GM10248 (cell line): ENCODE measurements at regions not wholly inside any gene's neighbourhood (a gene's known extent, or its start where the extent isn't known, plus 50 kb on each side); places are given as distances from the start of the nearest gene placed in this dataset.

Experiments
- CTCF ChIA-PET: fragments of 300-600 bp; sonication (Branson Sonifier 250); formaldehyde crosslinking; extraction: SDS; loops from one replicate; lab custom pipeline; 2021; ENCODE audit warnings: antibody characterized with exemption; lab: Yijun Ruan, JAX
- POLR2A ChIA-PET: fragments of 350-650 bp; sonication (Branson Sonifier 250); formaldehyde crosslinking; extraction: SDS; loops from one replicate; lab custom pipeline; 2020; ENCODE audit warnings: antibody characterized with exemption; lab: Yijun Ruan, JAX
- DNase-seq: peaks from one replicate; pipeline ENCODE4 v3.0.0; 2012; ENCODE audit errors: extremely low spot score
- CTCF ChIP-seq: IDR thresholded peaks from 2 replicates; pipeline ENCODE4 v1.5.1; 2012; ENCODE audit warnings: mild to moderate bottlenecking, low read depth; ENCODE audit errors: extremely low read depth, missing control alignments, control extremely low read depth

GRCh38 chr2:58922245-58922644 lies 681.1 kb upstream of the FANCL start:
- no peak for TF ChIP-seq CTCF
- CTCF ChIA-PET = interaction anchor here (1.3 to 2.0 kb wide), 2 partner anchors 12 to 18 kb away, joined by 3 to 6 read pairs; no protein-coding TSS in a partner anchor
- POLR2A ChIA-PET = no interaction called here
- DNase-seq = no peak

- CTCF ChIA-PET = interaction anchor here (1.3 to 2.0 kb wide), 2 partner anchors 11 to 17 kb away, joined by 3 to 6 read pairs; no protein-coding TSS in a partner anchor
- no peak for DNase-seq
- POLR2A ChIA-PET = no interaction called here
- TF ChIP-seq CTCF = no peak
Measured at GRCh38 chr2:58921676-58922075, 680.6 kb upstream of the FANCL start.

GRCh38 chr2:58920001-58920400 lies 678.9 kb upstream of the FANCL start:
- TF ChIP-seq CTCF = no peak
- no peak for DNase-seq
- ChIA-PET CTCF (interaction anchor here (1.4 kb wide), 1 partner anchor 16 kb away, joined by 3 read pairs; no protein-coding TSS in a partner anchor), POLR2A (no interaction called here)

GRCh38 chr2:58919316-58919715 lies 678.2 kb upstream of the FANCL start:
- POLR2A ChIA-PET = no interaction called here
- DNase-seq = no peak
- CTCF ChIA-PET = interaction anchor here (1.4 kb wide), 1 partner anchor 16 kb away, joined by 3 read pairs; no protein-coding TSS in a partner anchor
- no peak for TF ChIP-seq CTCF

- TF ChIP-seq CTCF = no peak
- ChIA-PET CTCF (no interaction called here), POLR2A (no interaction called here)
- no peak for DNase-seq
Measured at GRCh38 chr2:58918141-58918540, 677.0 kb upstream of the FANCL start.

GRCh38 chr2:58917596-58917995 lies 676.5 kb upstream of the FANCL start:
- DNase-seq = no peak
- CTCF ChIA-PET = no interaction called here
- POLR2A ChIA-PET = no interaction called here
- no peak for TF ChIP-seq CTCF
